Tibial nerve (tissue), 3 donors: ENCODE measurements at regions not wholly inside any gene's neighbourhood (a gene's known extent, or its start where the extent isn't known, plus 50 kb on each side); places are given as distances from the start of the nearest gene placed in this dataset.

Source experiments
- CTCF ChIP-seq, 5 experiments: fragments of 200-600 bp in 3 of 5; fragments of 450-650 bp in 2 of 5; sonication (generic) in 3 of 5; IDR thresholded peaks; one replicate each; pipeline ENCODE4 v1.5.1; 2016 to 2019; ENCODE audit warnings: antibody characterized with exemption in 5 of 5, mild to moderate bottlenecking in 3 of 5, moderate library complexity in 2 of 5
- POLR2A ChIP-seq, 2 donors: fragments of 450-650 bp; IDR thresholded peaks; one replicate each; pipeline ENCODE4 v1.6.1; 2017; ENCODE audit warnings: antibody characterized with exemption in 2 of 2, mild to moderate bottlenecking in 2 of 2, moderate library complexity in 2 of 2

GRCh38 chr3:8320711-8321458 is 180.7 kb upstream of the LMCD1 start:
- TF ChIP-seq CTCF (IDR thresholded peaks at IDR 0.05) (no peak), POLR2A (IDR thresholded peaks at IDR 0.05) (no peak)
